ENCODE measurements at regions not wholly inside any gene's neighbourhood (a gene's known extent, or its start where the extent isn't known, plus 50 kb on each side); places are given as distances from the start of the nearest gene placed in this dataset.

- no peak for TF ChIP-seq POLR2A (IDR thresholded peaks at IDR 0.05)
- TF ChIP-seq CTCF (IDR thresholded peaks at IDR 0.05 in 4 of 5, conservative IDR thresholded peaks at IDR 0.05 in 1 of 5): no peak
Measured at GRCh38 chr11:32172041-32172847, 81.4 kb downstream of the RCN1 start.

Measured in gastrocnemius medialis (tissue), 4 donors.